ENCODE measurements at regions not wholly inside any gene's neighbourhood (a gene's known extent, or its start where the extent isn't known, plus 50 kb on each side); places are given as distances from the start of the nearest gene placed in this dataset.
"Not testable (repeated sequence)": the region's sequence is repeated elsewhere in the genome, so short reads cannot be mapped to it uniquely, and the experiment has no call there.

DNA sequence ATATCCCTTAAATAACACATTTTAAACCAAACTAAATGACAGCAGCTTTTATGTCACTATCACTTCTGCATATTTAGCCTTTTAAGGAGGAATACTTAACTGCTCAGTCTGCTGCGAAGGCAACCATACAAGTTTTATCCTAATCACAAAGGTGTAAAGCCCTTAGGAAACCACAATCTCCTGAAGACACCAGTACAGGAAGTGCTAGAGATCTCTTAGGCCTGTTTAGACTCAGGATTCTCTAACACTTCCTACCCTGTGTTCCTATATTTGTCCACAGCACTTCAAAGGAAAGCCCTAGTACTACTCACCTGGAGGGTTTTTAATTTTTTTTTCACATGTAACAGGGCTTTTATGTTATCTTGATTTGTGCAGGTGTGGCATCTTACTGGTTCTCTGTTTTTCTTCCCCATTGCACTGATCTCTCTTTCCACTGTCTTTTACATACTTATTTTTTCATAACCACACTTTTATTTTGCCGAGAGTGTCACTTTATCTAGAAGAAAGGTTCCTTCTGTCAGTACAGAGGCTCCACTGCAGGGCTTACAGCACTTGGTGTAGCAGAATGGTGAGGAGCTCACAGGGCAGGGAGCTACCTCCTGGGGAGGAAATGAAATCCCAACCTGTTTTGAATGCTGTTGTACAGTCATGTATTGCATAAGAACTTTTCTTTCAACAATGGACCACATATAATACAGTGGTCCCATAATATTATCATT is 1060.6 kb upstream of the ACO1 start:
- no peak for DNase-seq (ENCODE audit: low read depth in 4 of 4, low spot score in 1 of 4)

DNA sequence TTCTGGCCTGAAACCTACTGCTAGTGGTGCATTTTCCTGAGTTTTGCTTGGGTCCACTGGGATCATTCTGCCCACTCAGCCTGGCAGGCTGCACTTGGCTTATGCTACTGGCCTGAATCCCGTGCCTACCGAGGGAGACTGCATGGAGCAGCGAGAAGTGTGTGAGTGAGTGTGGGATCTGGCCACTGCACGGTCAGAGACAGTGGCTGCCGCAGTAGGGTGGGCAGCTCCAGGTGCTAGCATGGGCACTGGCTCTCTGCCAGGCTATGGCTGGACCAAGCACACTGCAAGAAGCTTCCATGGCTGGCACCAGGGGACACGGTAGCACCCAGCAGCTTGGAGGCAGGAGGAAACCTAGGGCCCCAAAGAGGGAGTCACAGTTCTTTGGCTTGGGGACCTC is 1058.7 kb upstream of the ACO1 start:
- DNase-seq (ENCODE audit: low read depth in 4 of 4, low spot score in 1 of 4): no peak

DNA sequence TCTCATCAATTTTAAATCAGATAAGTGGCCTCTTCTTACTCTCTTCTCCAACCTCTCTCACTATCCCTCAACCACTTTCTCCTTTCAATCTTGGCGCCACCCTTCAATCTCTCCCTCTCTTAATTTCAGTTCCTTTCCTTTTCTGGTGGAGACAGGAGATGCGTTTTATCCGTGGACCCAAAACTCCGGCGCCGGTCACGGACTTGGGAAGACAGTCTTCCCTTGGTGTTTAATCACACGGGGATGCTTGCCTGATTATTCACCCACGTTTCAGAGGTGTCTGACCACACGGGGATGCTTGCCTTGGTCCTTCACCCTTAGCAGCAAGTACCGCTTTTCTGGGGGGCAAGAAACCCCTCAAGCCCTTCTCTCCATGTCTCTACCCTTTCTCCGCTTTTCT is 1057.6 kb upstream of the ACO1 start:
- not testable (repeated sequence) for DNase-seq (ENCODE audit: low read depth in 4 of 4, low spot score in 1 of 4)

DNA sequence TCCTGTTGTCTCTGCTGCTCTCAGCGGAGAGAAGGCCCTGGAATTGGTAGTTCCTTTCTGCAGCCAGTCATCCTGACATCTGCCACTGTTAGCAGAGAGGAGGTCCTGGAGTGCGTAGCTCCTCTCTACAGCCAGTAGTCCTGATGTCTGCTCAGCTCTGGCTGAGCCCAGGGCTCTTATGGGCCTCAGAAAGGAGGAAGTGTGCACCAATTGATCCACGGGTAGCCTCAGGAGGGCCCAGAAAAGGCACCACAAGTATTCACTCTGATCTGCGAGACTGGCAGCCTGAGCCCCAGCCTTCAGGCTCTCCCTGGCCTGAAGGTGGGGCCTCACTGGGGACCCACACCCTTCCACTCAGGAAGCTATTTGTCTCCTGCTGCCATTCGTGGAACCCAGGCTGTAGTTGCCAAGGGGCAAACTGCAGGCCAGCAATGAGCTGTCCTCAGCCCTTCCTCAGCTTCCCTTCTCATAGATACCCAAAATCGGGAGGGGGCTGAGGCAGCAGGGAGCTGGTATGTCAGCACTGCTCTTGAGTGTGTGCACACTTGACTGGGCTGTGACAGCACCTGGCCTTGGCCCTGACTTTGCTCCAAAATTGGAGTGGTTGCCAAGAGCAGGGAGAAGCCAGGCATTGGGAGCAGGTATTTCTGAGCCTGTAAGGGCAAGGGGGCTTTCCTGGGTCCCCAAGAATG is 1049.5 kb upstream of the ACO1 start:
- DNase-seq (ENCODE audit: low read depth in 4 of 4, low spot score in 1 of 4): no peak

DNA sequence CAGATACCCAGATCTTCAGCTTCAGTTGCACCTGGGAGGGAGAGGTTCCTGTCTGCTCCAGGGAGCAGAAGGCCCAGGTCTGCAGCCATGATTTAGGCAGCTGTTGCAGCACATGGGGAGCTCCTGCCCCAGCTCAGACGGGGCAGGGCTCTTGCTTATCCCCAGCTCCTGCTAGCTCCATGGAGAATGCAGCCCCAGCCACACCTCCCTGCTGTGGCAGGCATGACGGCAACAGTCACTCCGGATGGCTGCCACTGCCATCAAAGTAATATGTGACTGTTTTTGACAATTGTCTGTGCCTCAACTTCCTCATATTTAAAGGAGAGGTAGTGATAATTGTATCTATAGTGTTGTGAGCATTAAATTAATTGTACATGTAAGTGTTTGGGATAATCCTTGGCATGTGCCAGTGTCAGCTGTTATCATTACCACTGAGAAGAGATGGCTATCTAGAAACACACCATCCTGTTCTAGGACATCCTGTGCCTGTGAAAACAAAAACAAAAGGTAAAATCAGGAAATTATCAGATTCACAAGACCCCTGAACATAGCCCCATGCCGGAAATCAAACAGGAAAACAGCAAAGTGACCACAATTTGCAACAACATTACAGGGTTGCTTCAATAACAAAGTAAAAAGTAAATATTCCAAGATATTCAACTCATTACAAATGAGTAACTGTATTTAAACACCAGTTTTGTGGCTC is 1048.8 kb upstream of the ACO1 start:
- DNase-seq (ENCODE audit: low read depth in 4 of 4, low spot score in 1 of 4): no peak

DNA sequence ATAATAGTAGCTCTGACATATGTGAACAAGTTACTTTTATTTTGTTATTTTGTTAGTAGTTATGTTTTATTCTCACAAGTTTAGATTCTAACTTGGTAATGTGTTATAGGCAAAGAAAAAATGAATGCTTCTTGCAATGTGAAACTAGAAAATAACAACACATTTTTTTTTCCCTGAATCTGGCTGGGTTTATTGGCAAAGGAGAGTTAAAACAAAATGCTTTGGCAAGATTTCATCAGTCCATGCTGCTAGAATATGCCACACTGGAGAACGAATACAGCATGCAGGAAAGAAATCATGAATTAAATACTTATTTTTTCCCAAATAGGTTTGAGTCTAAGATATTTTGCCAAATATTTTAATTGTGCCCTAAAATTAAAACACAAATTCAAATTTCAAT is 1048.1 kb upstream of the ACO1 start:
- DNase-seq (ENCODE audit: low read depth in 4 of 4, low spot score in 1 of 4): no peak

DNA sequence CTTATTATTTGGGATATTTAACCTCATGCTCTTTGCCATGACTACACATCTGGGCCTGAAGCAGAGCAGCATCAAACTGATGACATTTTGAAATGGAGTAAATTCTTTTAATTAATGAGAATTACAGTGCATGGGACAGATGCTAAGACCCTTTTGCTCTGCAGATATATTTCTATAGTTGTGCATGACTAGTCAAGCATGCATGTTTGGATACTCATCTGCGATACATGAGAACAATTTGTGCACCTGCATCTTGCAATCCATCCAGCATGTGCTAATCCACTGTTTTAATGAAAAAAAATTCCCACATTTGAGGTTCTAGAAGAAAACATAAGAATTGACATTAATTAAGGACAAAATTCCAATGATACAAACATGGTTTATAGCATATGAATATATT is 1047.6 kb upstream of the ACO1 start:
- DNase-seq (ENCODE audit: low read depth in 4 of 4, low spot score in 1 of 4): no peak

DNA sequence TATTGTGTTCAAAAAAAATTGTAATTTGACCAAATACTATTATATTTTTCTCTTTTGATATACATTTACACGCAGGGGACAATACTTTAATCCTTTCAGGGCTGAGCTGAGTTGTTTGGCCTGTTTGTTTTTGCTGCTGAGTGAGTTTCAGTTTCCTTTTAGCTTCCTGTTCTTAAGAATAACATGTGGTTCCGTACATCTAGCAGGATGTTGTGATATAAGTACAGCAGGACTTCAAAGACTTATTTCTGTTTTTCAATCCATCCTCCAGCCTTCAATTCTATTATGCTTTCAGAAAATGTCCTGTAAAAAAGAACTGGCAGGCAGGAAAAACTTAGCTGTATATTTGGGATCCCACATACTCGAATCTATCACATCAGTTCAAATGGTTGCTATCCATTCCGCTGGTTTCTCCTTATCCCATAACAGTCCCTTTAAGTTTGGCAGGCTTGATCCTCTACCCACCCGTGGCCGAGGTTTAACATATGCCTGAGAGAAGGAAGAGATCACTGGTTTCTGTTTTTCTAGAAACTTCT is 1037.3 kb upstream of the ACO1 start:
- DNase-seq (ENCODE audit: low read depth in 4 of 4, low spot score in 1 of 4): no peak

DNA sequence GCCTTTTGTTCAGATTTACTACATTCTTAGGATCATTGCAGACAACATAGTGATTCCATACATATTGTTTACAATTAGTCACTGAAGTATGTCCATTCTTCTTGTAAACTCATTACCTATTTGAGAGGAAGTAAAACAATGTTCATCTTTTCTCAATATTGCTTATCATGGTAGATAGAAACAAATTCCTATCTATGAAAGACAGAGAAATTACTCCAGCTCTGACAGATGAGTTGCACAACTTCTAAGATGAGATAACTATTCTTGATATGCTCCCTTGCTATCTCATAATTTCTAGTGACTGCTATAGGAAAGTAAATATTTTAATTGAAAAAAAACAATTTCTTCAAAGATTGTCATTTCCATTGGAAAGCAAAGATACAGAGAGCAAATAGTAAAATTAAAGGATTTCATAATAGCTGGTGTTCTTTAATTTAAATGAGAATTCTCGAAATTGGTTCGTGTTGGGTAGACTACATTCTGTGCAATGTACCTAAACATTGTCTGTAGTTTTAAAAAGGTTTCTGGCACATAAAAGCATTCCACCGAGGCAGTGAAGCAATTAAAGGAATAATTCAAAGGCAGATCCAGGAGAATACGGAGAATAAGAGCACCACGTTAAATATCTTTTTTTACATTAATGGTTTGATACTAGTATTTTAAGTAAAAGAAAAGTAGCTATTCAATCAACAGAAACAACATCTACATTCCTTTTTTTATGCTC is 1029.1 kb upstream of the ACO1 start:
- no peak for DNase-seq (ENCODE audit: low read depth in 4 of 4, low spot score in 1 of 4)

DNA sequence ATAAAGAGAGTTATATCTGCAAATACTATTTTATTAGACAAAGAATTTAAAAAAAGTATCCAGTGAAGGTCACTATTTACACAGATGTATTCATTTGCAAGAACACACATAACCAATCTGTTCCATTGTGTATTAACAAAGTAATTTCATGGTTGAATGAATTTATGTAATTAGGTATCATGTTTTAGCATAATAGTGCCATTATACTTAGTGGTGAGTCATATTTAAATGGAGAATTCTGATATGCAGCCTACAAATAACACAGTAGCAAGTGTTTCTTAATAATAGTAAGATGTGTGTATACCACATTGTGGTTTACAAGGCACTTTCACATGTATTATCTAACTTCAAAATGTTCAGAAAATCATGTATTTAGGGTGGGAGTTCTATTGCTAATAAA is 1028.5 kb upstream of the ACO1 start:
- DNase-seq (ENCODE audit: low read depth in 4 of 4, low spot score in 1 of 4): no peak

DNA sequence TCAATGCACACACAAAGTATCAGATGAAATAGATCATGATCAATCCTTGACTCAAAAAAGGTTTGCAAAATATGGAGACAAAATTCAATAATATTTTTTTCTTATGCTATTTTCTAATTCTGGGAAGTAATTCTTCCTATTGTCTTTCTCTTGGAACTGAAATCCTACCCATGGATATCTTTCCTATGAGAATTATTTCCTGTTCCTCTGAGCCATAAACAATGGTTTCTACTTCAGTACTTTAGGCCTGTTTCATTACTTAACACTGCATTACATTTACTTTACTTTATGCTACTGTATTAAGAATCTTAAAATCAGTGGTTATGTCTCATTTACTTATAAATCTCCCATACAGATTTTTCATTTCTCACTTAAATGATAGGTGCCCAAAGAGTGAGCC is 1025.4 kb upstream of the ACO1 start:
- DNase-seq (ENCODE audit: low read depth in 4 of 4, low spot score in 1 of 4): no peak

DNA sequence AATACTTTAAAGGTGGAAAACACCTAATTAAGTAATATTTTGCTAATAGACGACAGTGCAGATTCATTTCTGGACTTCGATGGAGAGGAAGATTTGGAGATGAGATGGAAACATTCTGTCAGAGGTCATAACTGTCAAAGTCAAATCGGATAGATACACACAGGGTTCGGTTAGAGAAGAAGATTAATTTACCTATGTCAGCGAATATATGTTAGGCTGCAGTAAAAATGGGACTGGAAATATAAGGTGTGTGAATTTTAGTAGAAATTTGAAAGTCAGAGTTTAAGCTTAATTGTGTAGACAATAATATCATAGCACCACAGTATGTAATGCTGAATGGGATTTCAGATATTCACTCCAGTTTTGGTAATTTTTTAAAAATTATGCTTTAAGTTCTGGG is 1020.3 kb upstream of the ACO1 start:
- DNase-seq (ENCODE audit: low read depth in 4 of 4, low spot score in 1 of 4): no peak

DNA sequence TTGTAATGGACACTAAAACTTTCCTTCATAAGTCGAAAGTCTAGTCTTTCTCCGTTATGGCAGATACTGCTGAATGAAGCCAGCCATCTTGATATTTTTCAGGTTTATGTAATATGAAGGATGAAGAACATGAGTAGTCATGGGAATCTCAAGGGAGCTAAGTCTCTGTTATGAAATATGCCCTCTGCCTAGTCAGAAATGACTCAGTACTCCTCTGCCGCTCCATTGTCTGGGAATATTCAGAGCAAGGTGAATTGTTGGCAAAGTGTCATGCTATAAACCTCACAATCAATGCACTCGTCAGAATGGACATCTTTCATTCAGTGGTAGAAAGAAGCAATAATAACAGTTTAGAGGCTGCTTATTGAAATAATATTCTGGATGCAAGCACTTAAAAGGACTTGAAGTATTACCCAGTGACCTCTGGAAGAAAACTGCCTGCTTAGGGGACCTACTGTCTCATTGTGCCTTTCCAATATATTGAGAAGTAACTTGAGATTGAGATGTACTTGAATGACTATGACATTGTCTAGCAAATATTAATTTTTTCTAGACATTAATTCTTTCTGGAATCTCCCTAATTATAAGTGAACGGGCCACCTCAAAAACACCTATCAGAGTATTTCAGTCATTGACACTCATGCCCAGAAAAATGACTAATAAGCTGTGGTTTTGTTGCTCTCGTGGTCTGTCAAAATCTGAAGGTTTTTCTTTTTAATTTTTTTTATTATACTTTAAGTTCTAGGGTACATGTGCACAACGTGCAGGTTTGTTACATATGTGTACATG is 1011.5 kb upstream of the ACO1 start:
- DNase-seq (ENCODE audit: low read depth in 4 of 4, low spot score in 1 of 4): no peak

DNA sequence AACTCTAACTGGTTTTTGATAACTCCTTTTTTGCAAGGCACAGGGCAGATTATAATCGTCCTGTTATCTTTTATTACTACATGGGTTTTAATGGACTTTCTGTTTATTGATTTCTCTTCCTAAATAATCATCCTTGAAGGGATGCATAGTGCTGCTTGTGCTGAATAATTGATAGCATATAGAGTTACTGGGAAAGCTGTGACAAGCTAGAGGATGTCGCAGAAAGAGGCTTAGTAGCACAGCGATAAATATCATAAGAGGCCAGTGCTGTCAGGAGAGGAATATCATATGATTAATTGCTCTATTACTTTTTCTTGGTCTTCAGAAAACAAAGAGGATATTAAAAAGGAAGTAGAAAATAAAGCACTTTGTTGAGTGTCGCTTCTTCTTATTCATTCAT is 1007.1 kb upstream of the ACO1 start:
- DNase-seq (ENCODE audit: low read depth in 4 of 4, low spot score in 1 of 4): no peak

DNA sequence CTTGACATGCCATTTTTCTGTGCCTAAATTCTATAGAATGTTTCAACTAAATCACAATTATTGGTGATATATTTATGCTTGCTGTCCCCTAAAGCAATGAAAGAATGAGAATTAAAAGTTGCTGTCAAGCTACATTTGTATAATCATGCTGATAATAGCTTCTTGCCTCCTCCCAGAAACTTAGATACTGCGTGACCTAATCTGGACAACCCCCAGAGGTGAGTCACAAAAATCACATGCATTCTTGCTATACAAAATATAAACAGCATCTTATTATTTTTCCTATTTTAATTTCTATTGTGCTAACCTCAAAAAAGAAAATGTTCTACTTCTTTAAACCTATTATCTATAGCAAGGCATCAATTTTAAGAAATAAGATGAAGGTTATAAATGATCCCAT is 995.8 kb upstream of the ACO1 start:
- DNase-seq (ENCODE audit: low read depth in 4 of 4, low spot score in 1 of 4): no peak

DNA sequence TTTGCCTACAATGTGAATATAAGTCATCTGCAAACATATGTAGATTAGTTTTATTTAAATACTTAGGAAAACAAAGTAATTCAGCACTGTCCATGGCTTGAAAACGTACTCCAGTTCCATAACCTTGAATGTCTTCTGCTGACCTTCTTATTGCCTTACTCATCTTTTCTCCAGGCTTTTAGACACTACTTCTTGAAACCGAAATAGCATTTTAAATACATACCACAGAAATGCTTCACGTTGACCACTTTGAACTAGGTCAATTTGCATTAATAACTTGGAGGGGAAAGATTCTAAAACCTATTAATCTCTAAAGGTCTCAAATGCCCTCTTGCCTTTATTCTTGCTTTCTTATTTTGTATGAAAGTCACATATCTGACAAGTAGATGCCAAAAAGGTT is 995.4 kb upstream of the ACO1 start:
- DNase-seq (ENCODE audit: low read depth in 4 of 4, low spot score in 1 of 4): no peak

DNA sequence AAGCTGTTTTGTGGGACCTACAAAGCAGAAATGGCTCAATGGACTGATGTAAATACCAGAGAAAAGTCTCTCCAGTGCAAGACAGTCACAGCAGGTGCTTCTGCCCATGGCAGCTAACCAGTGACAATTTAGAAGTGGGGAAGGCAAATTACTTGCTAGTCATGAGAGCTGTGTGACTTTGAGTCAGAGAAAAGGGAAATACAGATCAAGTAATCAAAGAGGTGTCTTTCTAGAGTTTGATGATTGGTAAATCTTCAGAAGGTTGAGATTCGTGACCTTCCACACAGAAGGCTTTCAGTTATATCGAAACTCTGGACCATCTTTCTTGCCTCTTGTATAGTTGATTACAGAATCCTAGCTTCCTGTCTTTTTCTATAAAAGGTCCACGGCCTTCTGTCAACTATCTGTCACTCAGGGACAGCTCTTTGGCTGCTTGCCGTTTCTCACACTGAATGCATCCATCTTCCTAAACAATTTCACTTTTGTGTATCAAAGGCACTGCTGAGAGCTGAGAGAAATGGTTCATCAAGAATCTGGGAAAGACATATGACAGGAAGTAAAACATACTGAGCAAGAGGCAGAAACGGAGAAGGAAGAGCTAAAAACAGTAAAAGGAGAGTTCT is 993.9 kb upstream of the ACO1 start:
- no peak for DNase-seq (ENCODE audit: low read depth in 4 of 4, low spot score in 1 of 4)

DNA sequence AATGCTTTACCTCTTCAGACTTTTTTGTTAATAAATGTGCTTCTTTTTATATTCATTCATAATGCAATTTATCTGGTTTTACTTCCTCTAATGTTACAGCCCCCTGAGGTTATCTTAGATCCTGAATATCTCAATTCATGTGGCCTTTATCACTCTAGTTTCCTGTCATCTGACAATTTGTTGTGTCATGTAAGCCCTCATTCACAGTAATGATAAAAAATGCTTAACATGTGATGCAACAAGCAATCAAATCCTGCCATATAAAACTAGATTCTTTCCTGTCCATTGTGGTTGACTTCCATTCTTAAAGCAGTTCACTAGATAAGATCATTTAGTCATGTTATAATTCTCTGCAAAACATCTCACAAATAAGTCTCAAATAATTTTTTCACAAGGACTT is 991.2 kb upstream of the ACO1 start:
- no peak for DNase-seq (ENCODE audit: low read depth in 4 of 4, low spot score in 1 of 4)

DNA sequence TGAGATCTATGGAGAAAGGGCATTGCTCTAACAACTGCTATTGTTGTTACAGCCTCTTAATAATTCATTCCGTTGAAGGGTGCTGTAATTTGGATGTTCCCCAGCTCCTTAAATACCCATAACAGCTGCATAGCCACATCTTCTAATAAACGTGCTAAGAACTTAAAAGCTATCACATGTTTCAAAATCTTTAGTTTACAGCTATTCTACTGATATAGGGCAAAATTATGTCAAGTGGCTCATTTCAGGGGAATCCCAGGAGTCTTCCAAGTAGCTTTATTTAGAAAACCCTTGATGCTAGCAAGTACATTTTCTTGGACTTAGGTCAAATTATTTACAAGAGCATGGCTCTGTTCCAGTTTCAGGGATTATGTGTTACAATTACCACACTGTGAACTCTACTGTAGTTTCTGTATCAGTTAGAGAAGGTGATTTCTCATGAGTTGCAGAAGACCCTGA is 990.4 kb upstream of the ACO1 start:
- DNase-seq (ENCODE audit: low read depth in 4 of 4, low spot score in 1 of 4): no peak

DNA sequence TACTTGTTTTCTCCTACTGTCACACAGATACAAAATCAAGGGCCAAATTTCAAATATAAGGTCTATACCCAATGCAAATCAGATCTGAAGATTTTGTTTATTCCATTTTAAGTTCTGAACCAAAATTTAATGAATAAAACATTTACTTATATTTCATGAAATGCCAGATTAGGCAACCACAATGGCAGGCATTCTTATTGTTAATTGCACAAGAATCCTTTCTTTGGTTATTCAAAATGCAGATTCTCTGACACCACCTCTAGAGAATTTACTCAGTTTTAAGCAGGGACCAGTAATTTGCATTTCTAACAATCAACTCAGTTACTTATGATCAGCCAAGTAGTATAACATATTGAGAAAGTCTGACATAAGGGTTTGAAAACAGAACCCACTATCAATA is 972.4 kb upstream of the ACO1 start:
- DNase-seq (ENCODE audit: low read depth in 4 of 4, low spot score in 1 of 4): no peak

Data from stimulated activated CD4-positive, alpha-beta T cell treated with anti-CD3 and anti-CD28 coated beads, Interleukin-1b, Interleukin-23, amount 100 ng/mL, for 24 hours (primary cell).